Sigmoid colon (tissue), 6 donors: ENCODE measurements at regions not wholly inside any gene's neighbourhood (a gene's known extent, or its start where the extent isn't known, plus 50 kb on each side); places are given as distances from the start of the nearest gene placed in this dataset.

Source experiments
- DNase-seq: peaks from one replicate; pipeline ENCODE4 v3.0.0-alpha.2; 2019
- H3K27ac ChIP-seq, 4 donors: fragments of 200-600 bp; sonication (generic); one replicate each; pipeline ENCODE4 v1.5.1; 2016 to 2019; ENCODE audit warnings: mild to moderate bottlenecking in 1 of 4
- H3K27me3 ChIP-seq, 3 donors: fragments of 200-600 bp; sonication (generic); one replicate each; pipeline ENCODE4 v1.5.1; 2019; ENCODE audit warnings: mild to moderate bottlenecking in 1 of 3
- H3K36me3 ChIP-seq, 4 donors: fragments of 200-600 bp; sonication (generic); one replicate each; pipeline ENCODE4 v1.5.1; 2016 to 2019
- H3K4me1 ChIP-seq, 4 donors: fragments of 200-600 bp; sonication (generic); one replicate each; pipeline ENCODE4 v1.5.1; 2017 to 2019
- H3K4me3 ChIP-seq, 4 donors: fragments of 200-600 bp; sonication (generic); one replicate each; pipeline ENCODE4 v1.5.1; 2017 to 2019; ENCODE audit warnings: mild to moderate bottlenecking in 2 of 4, moderate library complexity in 1 of 4
- H3K9me3 ChIP-seq, 4 donors: fragments of 200-600 bp in 3 of 4; sonication (generic) in 3 of 4; one replicate each; pipeline versions ENCODE4 v1.5.1 to v1.6.1; 2013 to 2019
- EP300 ChIP-seq, 4 donors: sonication (generic); formaldehyde crosslinking; IDR thresholded peaks; one replicate each; pipeline ENCODE4 v1.6.1; 2017; ENCODE audit warnings: antibody characterized with exemption in 4 of 4
- POLR2A ChIP-seq, 2 donors: fragments of 450-650 bp; IDR thresholded peaks; one replicate each; pipeline ENCODE4 v1.6.1; 2016; ENCODE audit warnings: antibody characterized with exemption in 2 of 2, mild to moderate bottlenecking in 2 of 2, moderate library complexity in 2 of 2
- POLR2AphosphoS5 ChIP-seq, 4 donors: sonication (generic); formaldehyde crosslinking; IDR thresholded peaks; one replicate each; pipeline ENCODE4 v1.6.1; 2017; ENCODE audit warnings: antibody characterized with exemption in 4 of 4
- WGBS, 2 donors: extraction: QIAGEN DNeasy Blood & Tissue Kit; methylation state at CpG; one replicate each; pipeline ENCODE4 v1.1.7; 2013; 5-methylcytosine and 5-hydroxymethylcytosine counted together
- intact Hi-C: fragments of 100-400 bp; cut with DNase I; formaldehyde crosslinking; loops from one replicate; pipeline ENCODE4 v1.15.1; 2023
- TF ChIP-seq, protein P1 (sequence below), 4 experiments: fragments of 450-650 bp in 3 of 4; fragments of 200-600 bp in 1 of 4; IDR thresholded peaks; one replicate each; pipeline ENCODE4 v1.5.1; 2016 to 2019; ENCODE audit warnings: antibody characterized with exemption in 4 of 4, mild to moderate bottlenecking in 3 of 4, moderate library complexity in 2 of 4
- donor health status: healthy with polysubstance abuse.
- donor health status: healthy.

DNA sequence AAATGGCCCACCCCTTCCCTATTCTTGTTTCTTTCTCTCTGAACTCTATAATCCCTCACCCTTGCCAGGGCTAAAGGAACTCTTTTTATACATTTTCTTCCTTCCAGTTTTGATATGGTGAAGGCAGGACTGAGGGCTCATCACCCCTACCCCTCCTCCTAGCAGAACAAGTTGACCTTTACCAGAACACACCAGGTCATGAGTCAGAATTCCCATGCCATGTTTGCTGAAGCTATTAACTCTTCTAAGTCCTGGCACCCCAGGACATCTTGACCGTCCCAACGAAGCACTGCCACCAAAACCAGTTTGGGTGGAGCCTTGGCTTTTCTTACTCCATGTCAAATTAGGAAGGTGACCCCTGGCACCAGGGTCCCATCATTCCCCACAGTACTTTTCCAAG is 57.5 kb upstream of the DYNLT3 start:
- DNase-seq, result no peak
- peaks cover 0 to 9% (median 5%) of the 10 kb centered on the region in 3 donors for H3K27me3 ChIP-seq
- H3K9me3 ChIP-seq, result no peaks in the 10 kb centered on the region
- no peaks in the 10 kb centered on the region for H3K36me3 ChIP-seq
- intact Hi-C loops, result no loop called here
- TF ChIP-seq POLR2AphosphoS5 (IDR thresholded peaks at IDR 0.05) (no peak), POLR2A (IDR thresholded peaks at IDR 0.05) (no peak), EP300 (IDR thresholded peaks at IDR 0.05) (no peak)
- TF ChIP-seq, protein P1, sequence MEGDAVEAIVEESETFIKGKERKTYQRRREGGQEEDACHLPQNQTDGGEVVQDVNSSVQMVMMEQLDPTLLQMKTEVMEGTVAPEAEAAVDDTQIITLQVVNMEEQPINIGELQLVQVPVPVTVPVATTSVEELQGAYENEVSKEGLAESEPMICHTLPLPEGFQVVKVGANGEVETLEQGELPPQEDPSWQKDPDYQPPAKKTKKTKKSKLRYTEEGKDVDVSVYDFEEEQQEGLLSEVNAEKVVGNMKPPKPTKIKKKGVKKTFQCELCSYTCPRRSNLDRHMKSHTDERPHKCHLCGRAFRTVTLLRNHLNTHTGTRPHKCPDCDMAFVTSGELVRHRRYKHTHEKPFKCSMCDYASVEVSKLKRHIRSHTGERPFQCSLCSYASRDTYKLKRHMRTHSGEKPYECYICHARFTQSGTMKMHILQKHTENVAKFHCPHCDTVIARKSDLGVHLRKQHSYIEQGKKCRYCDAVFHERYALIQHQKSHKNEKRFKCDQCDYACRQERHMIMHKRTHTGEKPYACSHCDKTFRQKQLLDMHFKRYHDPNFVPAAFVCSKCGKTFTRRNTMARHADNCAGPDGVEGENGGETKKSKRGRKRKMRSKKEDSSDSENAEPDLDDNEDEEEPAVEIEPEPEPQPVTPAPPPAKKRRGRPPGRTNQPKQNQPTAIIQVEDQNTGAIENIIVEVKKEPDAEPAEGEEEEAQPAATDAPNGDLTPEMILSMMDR (IDR thresholded peaks at IDR 0.05), result no peak
- 40 to 93% methylated on average over 2 of the region's 2 CpGs for WGBS, 2 donors
- peaks cover 0 to 10% (median 2%) of the 10 kb centered on the region in 4 donors for H3K4me1 ChIP-seq
- H3K4me3 ChIP-seq, result no peak overlapping the region
- H3K27ac ChIP-seq, result no peak overlapping the region

DNA sequence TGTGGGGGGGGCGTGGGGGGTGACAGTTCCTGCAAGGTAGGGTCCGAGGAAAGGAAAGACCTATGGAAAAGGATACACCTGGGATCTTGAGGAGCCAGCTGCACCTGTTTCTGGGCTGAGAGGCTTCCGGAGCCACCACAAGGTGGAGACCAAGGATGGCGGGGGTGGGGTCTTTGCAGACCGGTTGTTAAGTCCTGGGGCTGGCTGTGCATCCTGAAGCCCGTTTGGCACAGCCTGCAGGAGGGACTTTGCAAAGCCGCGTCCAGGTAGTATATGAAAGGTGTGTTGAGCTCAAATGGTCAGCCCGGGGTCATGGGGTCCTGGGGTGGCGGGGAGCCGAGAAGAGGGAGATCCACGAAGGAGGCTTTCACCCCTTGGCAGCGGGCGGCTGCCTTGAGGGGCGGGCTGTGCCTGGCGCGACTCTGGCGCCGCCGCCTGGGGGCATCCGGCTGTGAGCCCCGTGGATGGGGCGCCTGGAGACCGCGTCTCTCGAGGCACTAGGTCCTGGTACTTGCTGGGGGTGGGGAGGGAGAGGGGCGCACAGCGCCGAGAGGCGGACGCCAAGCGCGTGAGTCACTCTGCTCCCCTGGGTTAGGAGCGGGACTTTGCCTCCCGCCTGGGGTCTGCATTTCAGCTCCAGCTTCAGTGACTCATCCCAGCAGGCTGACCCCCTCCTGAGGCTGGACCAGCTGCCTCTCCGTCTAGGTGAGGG is 58.2 kb upstream of the DYNLT3 start:
- Histone ChIP-seq H3K36me3 (no peaks in the 10 kb centered on the region), H3K27ac (no peak overlapping the region), H3K27me3 (peaks cover 0 to 9% (median 5%) of the 10 kb centered on the region in 3 donors), H3K9me3 (no peaks in the 10 kb centered on the region), H3K4me1 (peaks cover 0 to 10% (median 2%) of the 10 kb centered on the region in 4 donors), H3K4me3 (peak overlapping the region in 1 of 4 donors; percentile 17)
- DNase-seq, result no peak
- WGBS, 2 donors, result 9 to 10% methylated on average over 36 of the region's 36 CpGs
- intact Hi-C loops, result no loop called here
- no peak for TF ChIP-seq EP300 (IDR thresholded peaks at IDR 0.05)
- TF ChIP-seq, protein P1 (IDR thresholded peaks at IDR 0.05), result no peak
- no peak for TF ChIP-seq POLR2A (IDR thresholded peaks at IDR 0.05)
- TF ChIP-seq POLR2AphosphoS5 (IDR thresholded peaks at IDR 0.05), result no peak

DNA sequence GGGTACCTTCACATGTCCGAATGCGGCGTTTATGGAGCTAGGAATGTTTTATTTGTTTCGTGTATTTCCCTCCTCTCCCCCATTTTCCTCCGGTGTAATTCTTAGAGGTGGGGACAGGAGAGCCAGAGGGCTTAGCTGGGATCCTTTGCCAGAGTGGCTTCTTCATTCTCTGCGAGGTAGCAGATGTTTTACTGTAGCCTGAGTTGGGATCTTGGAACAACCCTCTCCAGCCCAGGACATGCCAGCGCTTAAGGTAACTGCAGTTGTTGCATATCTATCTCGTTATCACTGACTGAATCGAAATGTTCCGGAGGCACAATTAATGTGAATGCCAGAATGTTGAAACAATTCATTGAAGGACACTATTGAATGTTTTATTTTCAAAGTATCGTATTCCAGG is 59.0 kb upstream of the DYNLT3 start:
- Histone ChIP-seq H3K27me3 (peaks cover 0 to 9% (median 5%) of the 10 kb centered on the region in 3 donors), H3K27ac (no peak overlapping the region), H3K4me3 (no peak overlapping the region), H3K9me3 (no peaks in the 10 kb centered on the region), H3K36me3 (no peaks in the 10 kb centered on the region), H3K4me1 (peaks cover 0 to 10% (median 2%) of the 10 kb centered on the region in 4 donors)
- no peak for DNase-seq
- intact Hi-C loops, result no loop called here
- 25 to 32% methylated on average over 11 of the region's 11 CpGs for WGBS, 2 donors
- no peak for TF ChIP-seq EP300 (IDR thresholded peaks at IDR 0.05)

DNA sequence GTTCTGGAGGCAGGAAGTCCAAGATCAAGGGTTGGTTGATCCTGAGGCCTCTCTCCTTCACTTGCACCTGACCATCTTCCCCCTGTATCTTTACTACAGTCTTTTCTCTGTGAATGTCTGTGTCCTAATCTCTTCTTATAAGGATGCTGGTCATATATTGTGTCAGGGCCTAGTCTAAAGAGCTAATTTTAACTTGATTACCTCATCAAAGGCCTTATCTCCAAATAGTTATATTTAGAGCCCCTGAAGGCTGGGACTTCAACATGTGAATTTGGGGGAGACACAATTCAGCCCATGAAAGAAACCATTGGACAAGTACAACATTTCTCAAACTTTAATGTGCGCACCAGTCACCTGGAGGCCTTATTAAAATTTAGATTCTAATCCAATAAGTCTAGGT is 62.8 kb upstream of the DYNLT3 start:
- TF ChIP-seq EP300 (IDR thresholded peaks at IDR 0.05) (no peak), POLR2AphosphoS5 (IDR thresholded peaks at IDR 0.05) (no peak), POLR2A (IDR thresholded peaks at IDR 0.05) (no peak)
- TF ChIP-seq, protein P1 (IDR thresholded peaks at IDR 0.05), result no peak
- Histone ChIP-seq H3K9me3 (no peaks in the 10 kb centered on the region), H3K4me1 (peaks cover 0 to 10% (median 2%) of the 10 kb centered on the region in 4 donors), H3K27ac (no peak overlapping the region), H3K4me3 (no peak overlapping the region), H3K27me3 (peaks cover 0 to 8% (median 5%) of the 10 kb centered on the region in 3 donors), H3K36me3 (no peaks in the 10 kb centered on the region)
- intact Hi-C loops, result no loop called here
- 97 to 100% methylated on average over 1 of the region's 1 CpG for WGBS, 2 donors
- DNase-seq, result no peak

DNA sequence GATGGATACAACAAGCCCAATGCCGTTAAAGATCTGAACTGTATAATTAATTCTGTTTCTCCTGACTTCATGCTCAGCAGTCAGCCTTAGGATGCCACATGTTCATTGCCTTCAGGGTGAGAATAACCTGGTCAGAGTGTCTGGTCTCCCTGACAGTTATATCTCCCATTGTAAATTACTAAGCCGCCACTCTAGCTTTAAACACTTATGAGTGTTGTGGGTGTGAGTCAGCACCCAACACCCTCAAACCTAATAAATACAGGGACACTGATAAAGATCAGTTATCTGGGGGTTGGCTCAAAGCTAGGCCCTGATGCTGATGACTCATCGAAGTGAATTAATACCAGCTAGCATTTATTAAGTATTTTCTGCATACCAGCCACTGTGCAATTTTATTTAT is 64.9 kb upstream of the DYNLT3 start:
- Histone ChIP-seq H3K27me3 (no peaks in the 10 kb centered on the region), H3K9me3 (no peaks in the 10 kb centered on the region), H3K4me1 (no peaks in the 10 kb centered on the region), H3K27ac (no peak overlapping the region), H3K36me3 (no peaks in the 10 kb centered on the region), H3K4me3 (no peak overlapping the region)
- no peak for DNase-seq
- WGBS, 2 donors, result 72 to 80% methylated on average over 3 of the region's 3 CpGs
- TF ChIP-seq POLR2A (IDR thresholded peaks at IDR 0.05), result no peak
- no peak for TF ChIP-seq EP300 (IDR thresholded peaks at IDR 0.05)
- TF ChIP-seq, protein P1 (IDR thresholded peaks at IDR 0.05), result no peak
- no peak for TF ChIP-seq POLR2AphosphoS5 (IDR thresholded peaks at IDR 0.05)
- intact Hi-C loops, result no loop called here
